K562 (cell line): ENCODE measurements at regions not wholly inside any gene's neighbourhood (a gene's known extent, or its start where the extent isn't known, plus 50 kb on each side); places are given as distances from the start of the nearest gene placed in this dataset.

ENCODE experiments used
- ATAC-seq: fragments of 200-7000 bp; cut with Tn5 transposase; 3 replicates; pipeline ENCODE4 v1.9.1; 2020; ENCODE audit warnings: moderate library complexity
- BruUV-seq: library from RNA; stranded (reverse); fragments of 400-500 nt; replicated peaks from 2 replicates; lab custom pipeline; 2021; lab: Mats Ljungman, UMichigan
- CTCF ChIA-PET: fragments of 300-600 bp; formaldehyde crosslinking; extraction: SDS; loops from one replicate; lab custom pipeline; 2021; ENCODE audit warnings: low intra/inter-chr PET ratio; lab: Yijun Ruan, JAX
- POLR2A ChIA-PET: fragments of 300-600, 350-650 bp; sonication (Branson Sonifier 250); formaldehyde crosslinking; extraction: SDS; loops from one replicate; lab custom pipeline; 2021; ENCODE audit warnings: antibody characterized with exemption, inconsistent platforms; lab: Yijun Ruan, JAX
- DNase-seq, 4 experiments: peaks; one replicate each; pipeline versions ENCODE4 v3.0.0 to v3.0.0-alpha.2; 2011 to 2018; ENCODE audit warnings: low spot score in 3 of 4, mixed read lengths in 3 of 4; ENCODE audit errors: extremely low read depth in 1 of 4
- FAIRE-seq: peaks from 2 replicates; lab custom pipeline; 2011; peaks lifted over from hg19 to GRCh38; lab: Jason Lieb, UNC
- H2AFZ ChIP-seq: 2 replicates; pipeline ENCODE4 v1.6.0; 2011; ENCODE audit warnings: low read depth, low read length, control low read depth, inconsistent platforms
- H3K27ac ChIP-seq: fragments of 200-600 bp; 3 replicates; pipeline ENCODE4 v1.8.0; 2011; ENCODE audit warnings: low read depth, mild to moderate bottlenecking, control low read depth, inconsistent platforms, low read length, moderate library complexity, mixed read lengths; ENCODE audit errors: extremely low read depth
- H3K27me3 ChIP-seq, 2 experiments: fragments of 300-600 bp in 1 of 2; 2 replicates in 1 of 2; 3 replicates in 1 of 2; pipeline versions ENCODE4 v1.6.0 to v1.8.0; 2011; ENCODE audit warnings: inconsistent platforms in 2 of 2, low read length in 2 of 2, mild to moderate bottlenecking in 1 of 2, mixed read lengths in 1 of 2, moderate library complexity in 1 of 2; ENCODE audit not compliant: control insufficient read depth in 2 of 2, insufficient read depth in 2 of 2
- H3K36me3 ChIP-seq: fragments of 300-600 bp; 3 replicates; pipeline ENCODE4 v1.8.0; 2011; ENCODE audit warnings: mild to moderate bottlenecking, low read length, inconsistent platforms; ENCODE audit not compliant: control insufficient read depth, insufficient read depth
- H3K4me1 ChIP-seq, 2 experiments: fragments of 200-600 bp in 1 of 2; replicated peaks in 1 of 2; 2 replicates in 1 of 2; 3 replicates in 1 of 2; pipeline versions ENCODE4 v1.5.1 to v1.8.0; 2011; ENCODE audit warnings: inconsistent platforms in 2 of 2, low read length in 2 of 2, mild to moderate bottlenecking in 1 of 2, mixed read lengths in 1 of 2, moderate library complexity in 1 of 2; ENCODE audit not compliant: control insufficient read depth in 2 of 2, insufficient read depth in 2 of 2
- H3K4me2 ChIP-seq: 2 replicates; pipeline ENCODE4 v1.6.1; 2011; ENCODE audit warnings: low read length, control low read depth, inconsistent platforms, mixed read lengths; ENCODE audit not compliant: insufficient read depth
- H3K4me3 ChIP-seq: fragments of 200-600 bp; sonication (generic), shearing (Covaris generic); 2 replicates; pipeline ENCODE4 v1.5.1; 2016; ENCODE audit warnings: control low read depth, inconsistent platforms
- H3K79me2 ChIP-seq: fragments of 200-600 bp; 3 replicates; pipeline ENCODE4 v1.8.0; 2011; ENCODE audit warnings: low read length, inconsistent platforms; ENCODE audit not compliant: control insufficient read depth, insufficient read depth
- H3K9ac ChIP-seq, 2 experiments: 2 replicates each; pipeline versions ENCODE4 v1.6.0 to v1.6.1; 2011; ENCODE audit warnings: low read depth in 2 of 2, low read length in 2 of 2, control low read depth in 1 of 2, inconsistent platforms in 1 of 2, mild to moderate bottlenecking in 1 of 2, mixed read lengths in 1 of 2; ENCODE audit not compliant: insufficient read depth in 1 of 2
- H3K9me1 ChIP-seq: one replicate; pipeline ENCODE4 v1.6.0; 2011; ENCODE audit warnings: inconsistent platforms, mild to moderate bottlenecking, low read length, moderate library complexity; ENCODE audit not compliant: control insufficient read depth, insufficient read depth
- H3K9me3 ChIP-seq: replicated peaks from 2 replicates; pipeline ENCODE4 v1.5.1; 2011; ENCODE audit warnings: low read depth, low read length, inconsistent platforms; ENCODE audit not compliant: control insufficient read depth, insufficient read depth
- H4K20me1 ChIP-seq: replicated peaks from 2 replicates; pipeline ENCODE4 v1.6.1; 2011; ENCODE audit warnings: low read length, inconsistent platforms, mixed read lengths; ENCODE audit not compliant: control insufficient read depth, insufficient read depth
- MAZ ChIP-seq, 2 experiments: fragments of 450-650 bp in 1 of 2; sonication (generic) in 1 of 2; formaldehyde crosslinking; IDR thresholded peaks in 1 of 2; conservative IDR thresholded peaks in 1 of 2; 2 replicates each; pipeline versions ENCODE4 v1.4.0 to v1.5.0; 2020; ENCODE audit warnings: mild to moderate bottlenecking in 1 of 2, missing genetic modification reagents in 1 of 2
- NBN ChIP-seq: fragments of 450-650 bp; IDR thresholded peaks from 2 replicates; pipeline ENCODE4 v1.6.1; 2016; ENCODE audit warnings: low read depth, mild to moderate bottlenecking
- NFRKB ChIP-seq: fragments of 450-650 bp; IDR thresholded peaks from 2 replicates; pipeline ENCODE4 v1.6.1; 2016; ENCODE audit warnings: low read depth
- PML ChIP-seq: IDR thresholded peaks from 2 replicates; pipeline ENCODE4 v1.6.1; 2012; ENCODE audit warnings: low read length, inconsistent platforms
- RBM39 ChIP-seq: fragments of 200-400 bp; formaldehyde crosslinking; optimal IDR thresholded peaks from 2 replicates; pipeline ENCODE3; 2018; ENCODE audit warnings: low read depth, low read length
- WGBS: fragments of 100-300 bp; shearing (Covaris generic); methylation state at CpG from one replicate; pipeline ENCODE4 v1.1.6; 2016; ENCODE audit warnings: low coverage, mixed read lengths; ENCODE audit not compliant: insufficient coverage; ENCODE audit errors: missing lambda C conversion rate; 5-methylcytosine and 5-hydroxymethylcytosine counted together
- in situ Hi-C: fragments of 300-500 bp; cut with MboI; formaldehyde crosslinking; loops from 4 replicates; pipeline ENCODE4 v1.15.0; 2018; ENCODE audit warnings: inconsistent platforms, mixed read lengths
- intact Hi-C: fragments of 100-400 bp; cut with micrococcal nuclease; formaldehyde crosslinking; loops from 2 replicates; pipeline ENCODE4 v1.14.2; 2022
- TF ChIP-seq, protein P1 (sequence below): fragments of 250-450 bp; sonication (Bioruptor Pico); IDR thresholded peaks from 2 replicates; pipeline ENCODE4 v1.4.0; 2020
- TF ChIP-seq, protein P2 (sequence below): IDR thresholded peaks from 2 replicates; pipeline ENCODE4 v1.6.1; 2014; ENCODE audit warnings: antibody characterized with exemption
- TF ChIP-seq, protein P3 (sequence below): fragments of 250-450 bp; sonication (Bioruptor Pico); IDR thresholded peaks from 2 replicates; pipeline ENCODE4 v1.5.0; 2021

DNA sequence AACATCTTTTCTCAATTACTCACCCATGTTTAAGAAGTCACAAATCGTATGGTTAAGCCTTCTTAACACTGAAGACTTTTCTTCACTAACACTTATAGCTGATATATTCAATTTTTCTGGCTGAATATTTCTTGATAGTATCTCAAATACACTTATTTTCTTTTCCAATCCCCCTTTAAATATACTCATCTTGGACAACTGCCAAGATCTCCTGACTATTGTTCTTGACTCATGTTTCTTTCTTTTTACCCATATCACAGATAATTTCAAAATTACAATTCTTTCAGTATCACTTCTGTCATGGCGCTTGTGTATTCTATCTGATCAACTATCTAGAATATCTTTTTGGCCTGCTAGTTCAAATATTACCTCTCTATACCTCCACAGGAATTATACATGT is 954.3 kb upstream of the ACVR2A start:
- peaks cover 1% of the 10 kb centered on the region; the same call in 1 of the 2 replicates for H3K9me3 ChIP-seq
- no peaks in the 10 kb centered on the region for H3K79me2 ChIP-seq
- H3K9me1 ChIP-seq = no peaks in the 10 kb centered on the region
- H2AFZ ChIP-seq = no peak overlapping the region
- H3K4me3 ChIP-seq = no peak overlapping the region
- no TSS peak for BruUV-seq
- no peaks in the 10 kb centered on the region for H3K4me1 ChIP-seq
- intact Hi-C loops = no loop called here
- TF ChIP-seq NFRKB = no peak
- no peak for TF ChIP-seq MAZ (CRISPR knock-in tag; conservative IDR thresholded peaks at IDR 0.05 in 1 of 2, IDR thresholded peaks at IDR 0.05 in 1 of 2)
- TF ChIP-seq, all 486 proteins: peak for 0
- no peak for ATAC-seq
- H3K4me2 ChIP-seq = no peak overlapping the region
- no peak overlapping the region for H3K27ac ChIP-seq
- H3K27me3 ChIP-seq = no peaks in the 10 kb centered on the region
- no peak overlapping the region for H3K9ac ChIP-seq
- FAIRE-seq = no peak
- no peaks in the 10 kb centered on the region for H3K36me3 ChIP-seq
- in situ Hi-C loops = no loop called here
- no peaks in the 10 kb centered on the region for H4K20me1 ChIP-seq
- POLR2A ChIA-PET = no interaction called here
- DNase-seq = no peak
- CTCF ChIA-PET = no interaction called here
- WGBS = 0% methylated on average over 2 of the region's 2 CpGs

DNA sequence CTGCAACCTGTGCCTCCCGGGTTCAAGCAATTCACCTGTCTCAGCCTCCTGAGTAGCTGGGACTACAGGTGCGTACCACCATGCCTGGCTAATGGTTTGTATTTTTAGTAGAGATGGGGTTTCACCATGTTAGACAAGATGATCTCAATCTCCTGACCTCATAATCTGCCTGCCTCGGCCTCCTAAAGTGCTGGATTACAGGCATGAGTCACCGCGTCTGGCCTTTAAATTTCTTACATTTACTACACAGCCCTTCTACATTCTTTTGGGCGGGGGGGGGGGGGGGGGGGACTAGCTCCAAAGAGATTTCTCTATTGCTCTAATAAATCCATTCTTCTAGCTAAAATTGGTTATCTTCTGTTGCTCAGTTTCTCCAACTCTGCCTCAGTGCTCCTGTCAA is 964.9 kb upstream of the ACVR2A start:
- 0% methylated on average over 5 of the region's 6 CpGs for WGBS
- Histone ChIP-seq H3K27ac (no peak overlapping the region), H3K9ac (no peak overlapping the region), H3K4me3 (no peak overlapping the region), H3K36me3 (no peaks in the 10 kb centered on the region), H3K9me3 (no peaks in the 10 kb centered on the region), H3K79me2 (no peaks in the 10 kb centered on the region), H4K20me1 (no peaks in the 10 kb centered on the region), H3K4me2 (no peak overlapping the region), H2AFZ (no peak overlapping the region), H3K9me1 (no peaks in the 10 kb centered on the region), H3K27me3 (no peaks in the 10 kb centered on the region), H3K4me1 (no peaks in the 10 kb centered on the region)
- POLR2A ChIA-PET = no interaction called here
- no peak for DNase-seq
- intact Hi-C loops (no loop called here), in situ Hi-C loops (no loop called here)
- no peak for FAIRE-seq
- no TSS peak for BruUV-seq
- CTCF ChIA-PET = no interaction called here
- no peak for ATAC-seq
- TF ChIP-seq, protein P1, sequence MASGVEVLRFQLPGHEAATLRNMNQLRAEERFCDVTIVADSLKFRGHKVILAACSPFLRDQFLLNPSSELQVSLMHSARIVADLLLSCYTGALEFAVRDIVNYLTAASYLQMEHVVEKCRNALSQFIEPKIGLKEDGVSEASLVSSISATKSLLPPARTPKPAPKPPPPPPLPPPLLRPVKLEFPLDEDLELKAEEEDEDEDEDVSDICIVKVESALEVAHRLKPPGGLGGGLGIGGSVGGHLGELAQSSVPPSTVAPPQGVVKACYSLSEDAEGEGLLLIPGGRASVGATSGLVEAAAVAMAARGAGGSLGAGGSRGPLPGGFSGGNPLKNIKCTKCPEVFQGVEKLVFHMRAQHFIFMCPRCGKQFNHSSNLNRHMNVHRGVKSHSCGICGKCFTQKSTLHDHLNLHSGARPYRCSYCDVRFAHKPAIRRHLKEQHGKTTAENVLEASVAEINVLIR = no peak
- TF ChIP-seq RBM39 (no peak), PML (no peak), NBN (no peak)
- TF ChIP-seq, protein P2, sequence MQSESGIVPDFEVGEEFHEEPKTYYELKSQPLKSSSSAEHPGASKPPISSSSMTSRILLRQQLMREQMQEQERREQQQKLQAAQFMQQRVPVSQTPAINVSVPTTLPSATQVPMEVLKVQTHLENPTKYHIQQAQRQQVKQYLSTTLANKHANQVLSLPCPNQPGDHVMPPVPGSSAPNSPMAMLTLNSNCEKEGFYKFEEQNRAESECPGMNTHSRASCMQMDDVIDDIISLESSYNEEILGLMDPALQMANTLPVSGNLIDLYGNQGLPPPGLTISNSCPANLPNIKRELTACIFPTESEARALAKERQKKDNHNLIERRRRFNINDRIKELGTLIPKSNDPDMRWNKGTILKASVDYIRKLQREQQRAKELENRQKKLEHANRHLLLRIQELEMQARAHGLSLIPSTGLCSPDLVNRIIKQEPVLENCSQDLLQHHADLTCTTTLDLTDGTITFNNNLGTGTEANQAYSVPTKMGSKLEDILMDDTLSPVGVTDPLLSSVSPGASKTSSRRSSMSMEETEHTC = no peak
- TF ChIP-seq, protein P3, sequence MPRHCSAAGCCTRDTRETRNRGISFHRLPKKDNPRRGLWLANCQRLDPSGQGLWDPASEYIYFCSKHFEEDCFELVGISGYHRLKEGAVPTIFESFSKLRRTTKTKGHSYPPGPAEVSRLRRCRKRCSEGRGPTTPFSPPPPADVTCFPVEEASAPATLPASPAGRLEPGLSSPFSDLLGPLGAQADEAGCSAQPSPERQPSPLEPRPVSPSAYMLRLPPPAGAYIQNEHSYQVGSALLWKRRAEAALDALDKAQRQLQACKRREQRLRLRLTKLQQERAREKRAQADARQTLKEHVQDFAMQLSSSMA (CRISPR knock-in tag) = no peak
